Sigmoid colon (tissue), 6 donors: ENCODE measurements at regions not wholly inside any gene's neighbourhood (a gene's known extent, or its start where the extent isn't known, plus 50 kb on each side); places are given as distances from the start of the nearest gene placed in this dataset.

Experiments
- DNase-seq: peaks from one replicate; pipeline ENCODE4 v3.0.0-alpha.2; 2019
- H3K27ac ChIP-seq, 4 donors: fragments of 200-600 bp; sonication (generic); one replicate each; pipeline ENCODE4 v1.5.1; 2016 to 2019; ENCODE audit warnings: mild to moderate bottlenecking in 1 of 4
- H3K27me3 ChIP-seq, 3 donors: fragments of 200-600 bp; sonication (generic); one replicate each; pipeline ENCODE4 v1.5.1; 2019; ENCODE audit warnings: mild to moderate bottlenecking in 1 of 3
- H3K36me3 ChIP-seq, 4 donors: fragments of 200-600 bp; sonication (generic); one replicate each; pipeline ENCODE4 v1.5.1; 2016 to 2019
- H3K4me1 ChIP-seq, 4 donors: fragments of 200-600 bp; sonication (generic); one replicate each; pipeline ENCODE4 v1.5.1; 2017 to 2019
- H3K4me3 ChIP-seq, 4 donors: fragments of 200-600 bp; sonication (generic); one replicate each; pipeline ENCODE4 v1.5.1; 2017 to 2019; ENCODE audit warnings: mild to moderate bottlenecking in 2 of 4, moderate library complexity in 1 of 4
- H3K9me3 ChIP-seq, 4 donors: fragments of 200-600 bp in 3 of 4; sonication (generic) in 3 of 4; one replicate each; pipeline versions ENCODE4 v1.5.1 to v1.6.1; 2013 to 2019
- EP300 ChIP-seq, 4 donors: sonication (generic); formaldehyde crosslinking; IDR thresholded peaks; one replicate each; pipeline ENCODE4 v1.6.1; 2017; ENCODE audit warnings: antibody characterized with exemption in 4 of 4
- POLR2A ChIP-seq, 2 donors: fragments of 450-650 bp; IDR thresholded peaks; one replicate each; pipeline ENCODE4 v1.6.1; 2016; ENCODE audit warnings: antibody characterized with exemption in 2 of 2, mild to moderate bottlenecking in 2 of 2, moderate library complexity in 2 of 2
- POLR2AphosphoS5 ChIP-seq, 4 donors: sonication (generic); formaldehyde crosslinking; IDR thresholded peaks; one replicate each; pipeline ENCODE4 v1.6.1; 2017; ENCODE audit warnings: antibody characterized with exemption in 4 of 4
- WGBS, 2 donors: extraction: QIAGEN DNeasy Blood & Tissue Kit; methylation state at CpG; one replicate each; pipeline ENCODE4 v1.1.7; 2013; 5-methylcytosine and 5-hydroxymethylcytosine counted together
- intact Hi-C: fragments of 100-400 bp; cut with DNase I; formaldehyde crosslinking; loops from one replicate; pipeline ENCODE4 v1.15.1; 2023
- TF ChIP-seq, protein P1 (sequence below), 4 experiments: fragments of 450-650 bp in 3 of 4; fragments of 200-600 bp in 1 of 4; IDR thresholded peaks; one replicate each; pipeline ENCODE4 v1.5.1; 2016 to 2019; ENCODE audit warnings: antibody characterized with exemption in 4 of 4, mild to moderate bottlenecking in 3 of 4, moderate library complexity in 2 of 4
- donor health status: healthy with polysubstance abuse.
- donor health status: healthy.

DNA sequence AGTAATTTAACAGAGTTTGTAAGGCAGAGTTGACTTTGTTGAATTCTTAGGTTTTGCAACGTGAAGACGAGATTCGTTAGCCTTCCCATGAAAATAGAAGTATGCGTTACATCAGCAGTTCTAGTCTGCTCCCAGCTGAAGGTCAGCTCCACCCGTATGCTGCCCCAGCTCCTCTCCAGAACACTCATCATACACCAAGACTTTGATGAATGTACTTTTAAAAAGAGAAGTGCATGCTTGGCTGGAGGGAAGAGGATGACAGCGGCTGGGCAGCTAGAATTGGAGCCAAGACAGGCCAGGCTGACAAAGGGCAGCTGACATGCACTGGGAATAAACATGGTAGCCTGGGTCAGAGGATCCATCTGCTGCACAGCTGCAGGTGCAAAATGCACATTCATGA, 166.3 kb upstream of the ARGLU1 start:
- H3K4me3 ChIP-seq: no peak overlapping the region
- WGBS, 2 donors: 77 to 78% methylated on average over 6 of the region's 6 CpGs
- intact Hi-C loops: no loop called here

DNA sequence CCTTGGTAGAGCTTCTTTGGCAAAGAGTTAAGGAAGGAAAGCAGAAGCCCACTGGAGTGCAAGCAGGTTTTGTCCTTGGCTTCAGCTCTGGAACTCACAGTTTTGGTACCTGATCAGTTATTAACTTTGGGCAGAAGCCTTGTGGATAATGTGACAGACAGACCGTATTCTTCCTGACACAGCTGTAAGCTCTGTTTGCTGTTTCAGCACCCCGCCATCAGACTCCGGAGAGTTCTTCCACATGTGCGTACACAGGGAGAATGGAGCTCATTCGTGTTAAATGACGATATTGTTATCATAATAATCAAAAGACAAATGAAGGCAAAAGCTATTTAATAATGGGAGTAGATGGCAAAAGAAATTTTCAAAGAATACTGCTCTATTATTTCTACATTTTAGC, 155.1 kb upstream of the ARGLU1 start:
- H3K27ac ChIP-seq: no peak overlapping the region
- H3K27me3 ChIP-seq: no peaks in the 10 kb centered on the region
- peaks cover 0 to 7% (median 0%) of the 10 kb centered on the region in 4 donors for H3K9me3 ChIP-seq
- peaks cover 0 to 12% (median 2%) of the 10 kb centered on the region in 4 donors for H3K4me1 ChIP-seq
- H3K36me3 ChIP-seq: no peaks in the 10 kb centered on the region
- intact Hi-C loops: no loop called here
- DNase-seq: no peak
- 80 to 83% methylated on average over 6 of the region's 6 CpGs for WGBS, 2 donors
- TF ChIP-seq POLR2A (IDR thresholded peaks at IDR 0.05) (no peak), POLR2AphosphoS5 (IDR thresholded peaks at IDR 0.05) (no peak), EP300 (IDR thresholded peaks at IDR 0.05) (no peak)
- TF ChIP-seq, protein P1, sequence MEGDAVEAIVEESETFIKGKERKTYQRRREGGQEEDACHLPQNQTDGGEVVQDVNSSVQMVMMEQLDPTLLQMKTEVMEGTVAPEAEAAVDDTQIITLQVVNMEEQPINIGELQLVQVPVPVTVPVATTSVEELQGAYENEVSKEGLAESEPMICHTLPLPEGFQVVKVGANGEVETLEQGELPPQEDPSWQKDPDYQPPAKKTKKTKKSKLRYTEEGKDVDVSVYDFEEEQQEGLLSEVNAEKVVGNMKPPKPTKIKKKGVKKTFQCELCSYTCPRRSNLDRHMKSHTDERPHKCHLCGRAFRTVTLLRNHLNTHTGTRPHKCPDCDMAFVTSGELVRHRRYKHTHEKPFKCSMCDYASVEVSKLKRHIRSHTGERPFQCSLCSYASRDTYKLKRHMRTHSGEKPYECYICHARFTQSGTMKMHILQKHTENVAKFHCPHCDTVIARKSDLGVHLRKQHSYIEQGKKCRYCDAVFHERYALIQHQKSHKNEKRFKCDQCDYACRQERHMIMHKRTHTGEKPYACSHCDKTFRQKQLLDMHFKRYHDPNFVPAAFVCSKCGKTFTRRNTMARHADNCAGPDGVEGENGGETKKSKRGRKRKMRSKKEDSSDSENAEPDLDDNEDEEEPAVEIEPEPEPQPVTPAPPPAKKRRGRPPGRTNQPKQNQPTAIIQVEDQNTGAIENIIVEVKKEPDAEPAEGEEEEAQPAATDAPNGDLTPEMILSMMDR (IDR thresholded peaks at IDR 0.05): no peak
- no peak overlapping the region for H3K4me3 ChIP-seq

More for the DNA sequence above, 166.3 kb upstream of the ARGLU1 start:
- H3K27me3 ChIP-seq: no peaks in the 10 kb centered on the region
- no peaks in the 10 kb centered on the region for H3K9me3 ChIP-seq
- DNase-seq: no peak
- H3K27ac ChIP-seq: no peak overlapping the region
- H3K36me3 ChIP-seq: no peaks in the 10 kb centered on the region
- TF ChIP-seq EP300 (IDR thresholded peaks at IDR 0.05): no peak
- TF ChIP-seq POLR2A (IDR thresholded peaks at IDR 0.05): no peak
- TF ChIP-seq, protein P1 (IDR thresholded peaks at IDR 0.05): no peak
- no peak for TF ChIP-seq POLR2AphosphoS5 (IDR thresholded peaks at IDR 0.05)
- no peaks in the 10 kb centered on the region for H3K4me1 ChIP-seq

DNA sequence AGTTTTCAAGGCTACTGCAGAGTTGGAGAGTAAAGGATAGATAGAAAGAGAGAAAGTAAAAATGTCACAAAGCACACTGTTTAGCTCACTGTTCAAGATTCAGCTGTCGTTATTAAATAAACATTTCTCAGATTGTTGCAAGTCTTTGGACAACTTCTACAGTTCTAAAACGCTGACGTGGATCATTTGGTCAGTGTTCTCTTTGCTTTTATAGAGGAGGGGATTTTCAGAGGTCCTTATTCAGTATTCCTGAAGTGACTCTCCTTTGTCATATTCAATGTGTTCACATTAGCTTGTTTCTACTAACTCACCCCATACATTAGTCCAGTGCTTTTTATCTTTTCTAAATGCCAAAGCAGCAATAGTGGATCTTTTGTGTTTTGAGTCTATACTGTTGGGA, 154.7 kb upstream of the ARGLU1 start:
- Histone ChIP-seq H3K27me3 (no peaks in the 10 kb centered on the region), H3K27ac (no peak overlapping the region), H3K36me3 (no peaks in the 10 kb centered on the region), H3K9me3 (peaks cover 0 to 7% (median 0%) of the 10 kb centered on the region in 4 donors), H3K4me3 (no peak overlapping the region), H3K4me1 (peaks cover 0 to 12% (median 2%) of the 10 kb centered on the region in 4 donors)
- intact Hi-C loops: no loop called here
- no peak for TF ChIP-seq POLR2AphosphoS5 (IDR thresholded peaks at IDR 0.05)
- no peak for TF ChIP-seq EP300 (IDR thresholded peaks at IDR 0.05)
- 61 to 74% methylated on average over 3 of the region's 3 CpGs for WGBS, 2 donors
- DNase-seq: no peak

DNA sequence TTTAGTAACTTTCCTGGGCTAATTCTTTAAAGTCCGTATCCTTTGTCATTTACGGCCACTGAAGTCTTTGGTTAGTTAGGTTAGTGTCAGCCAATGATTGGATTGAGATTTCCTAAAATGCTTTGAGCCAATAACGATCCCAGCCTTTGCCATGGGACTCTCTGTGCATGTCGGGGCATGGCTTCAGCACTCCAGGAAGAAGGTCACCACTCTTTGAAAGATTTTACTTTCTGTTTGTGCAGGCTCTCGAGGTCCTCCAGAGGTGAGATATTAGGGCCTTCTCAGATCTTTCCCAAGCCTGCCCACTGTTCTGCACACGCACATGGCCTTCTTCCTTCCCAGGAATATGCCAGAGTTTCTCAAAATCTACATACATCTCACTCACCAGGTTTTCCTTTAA, 153.7 kb upstream of the ARGLU1 start:
- 87 to 91% methylated on average over 6 of the region's 6 CpGs for WGBS, 2 donors
- intact Hi-C loops: no loop called here
- DNase-seq: no peak

DNA sequence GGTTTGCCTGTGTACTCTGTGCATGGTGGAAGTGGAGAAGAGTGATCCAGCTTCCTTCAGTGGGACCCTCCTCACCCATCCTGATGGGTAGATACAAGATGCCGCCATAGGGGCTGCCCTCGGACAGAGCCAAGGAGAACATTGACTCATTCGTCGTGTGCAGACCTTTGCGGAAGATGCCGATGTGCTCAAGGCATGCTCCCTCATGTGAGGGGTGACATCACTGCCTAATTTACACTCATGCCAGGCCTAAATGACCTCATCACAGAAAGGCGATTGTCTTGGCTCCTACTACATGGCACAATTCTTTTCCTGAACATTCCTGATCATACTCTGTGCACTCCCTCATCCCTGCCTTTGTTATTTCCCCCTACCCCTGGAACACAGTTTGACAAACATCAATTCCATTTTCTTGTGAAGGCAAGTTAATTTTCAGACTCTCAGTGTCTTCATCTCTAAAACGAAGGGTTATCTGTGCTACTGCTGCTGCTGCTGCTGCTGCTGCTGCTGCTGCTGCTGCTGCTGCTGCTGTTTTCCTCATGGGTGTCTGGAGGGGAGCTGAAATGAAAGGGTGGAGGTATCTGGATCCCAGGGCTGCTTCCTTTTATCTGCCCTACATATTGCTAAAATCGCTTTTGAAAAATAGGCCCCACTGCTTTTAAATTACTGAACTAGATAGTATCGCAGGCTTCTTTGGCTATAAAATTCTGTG, 146.5 kb upstream of the ARGLU1 start:
- Histone ChIP-seq H3K4me1 (peaks cover 0 to 3% (median 0%) of the 10 kb centered on the region in 4 donors), H3K27me3 (no peaks in the 10 kb centered on the region), H3K9me3 (peaks cover 0 to 7% (median 0%) of the 10 kb centered on the region in 4 donors), H3K27ac (peak overlapping the region in 1 of 4 donors; percentile 63), H3K4me3 (no peak overlapping the region), H3K36me3 (no peaks in the 10 kb centered on the region)
- TF ChIP-seq, protein P1 (IDR thresholded peaks at IDR 0.05): no peak
- TF ChIP-seq POLR2AphosphoS5 (IDR thresholded peaks at IDR 0.05) (no peak), POLR2A (IDR thresholded peaks at IDR 0.05) (no peak), EP300 (IDR thresholded peaks at IDR 0.05) (no peak)
- DNase-seq: no peak
- intact Hi-C loops: no loop called here
- 89 to 93% methylated on average over 10 of the region's 10 CpGs for WGBS, 2 donors

More for the DNA sequence above, 153.7 kb upstream of the ARGLU1 start:
- Histone ChIP-seq H3K9me3 (peaks cover 0 to 7% (median 0%) of the 10 kb centered on the region in 4 donors), H3K36me3 (no peaks in the 10 kb centered on the region), H3K27me3 (no peaks in the 10 kb centered on the region), H3K4me3 (no peak overlapping the region), H3K4me1 (peaks cover 0 to 2% (median 0%) of the 10 kb centered on the region in 4 donors), H3K27ac (no peak overlapping the region)
- TF ChIP-seq POLR2A (IDR thresholded peaks at IDR 0.05): no peak
- TF ChIP-seq, protein P1 (IDR thresholded peaks at IDR 0.05): no peak
- no peak for TF ChIP-seq EP300 (IDR thresholded peaks at IDR 0.05)
